Kidney capillary endothelial cell (primary cell): ENCODE measurements at regions not wholly inside any gene's neighbourhood (a gene's known extent, or its start where the extent isn't known, plus 50 kb on each side); places are given as distances from the start of the nearest gene placed in this dataset.
A peak's percentile ranks its signal among the peaks of the same experiment; 100 is the strongest.

Experiments
- DNase-seq: peaks from one replicate; pipeline ENCODE4 v3.0.0-alpha.2; 2018; ENCODE audit warnings: low spot score

DNA sequence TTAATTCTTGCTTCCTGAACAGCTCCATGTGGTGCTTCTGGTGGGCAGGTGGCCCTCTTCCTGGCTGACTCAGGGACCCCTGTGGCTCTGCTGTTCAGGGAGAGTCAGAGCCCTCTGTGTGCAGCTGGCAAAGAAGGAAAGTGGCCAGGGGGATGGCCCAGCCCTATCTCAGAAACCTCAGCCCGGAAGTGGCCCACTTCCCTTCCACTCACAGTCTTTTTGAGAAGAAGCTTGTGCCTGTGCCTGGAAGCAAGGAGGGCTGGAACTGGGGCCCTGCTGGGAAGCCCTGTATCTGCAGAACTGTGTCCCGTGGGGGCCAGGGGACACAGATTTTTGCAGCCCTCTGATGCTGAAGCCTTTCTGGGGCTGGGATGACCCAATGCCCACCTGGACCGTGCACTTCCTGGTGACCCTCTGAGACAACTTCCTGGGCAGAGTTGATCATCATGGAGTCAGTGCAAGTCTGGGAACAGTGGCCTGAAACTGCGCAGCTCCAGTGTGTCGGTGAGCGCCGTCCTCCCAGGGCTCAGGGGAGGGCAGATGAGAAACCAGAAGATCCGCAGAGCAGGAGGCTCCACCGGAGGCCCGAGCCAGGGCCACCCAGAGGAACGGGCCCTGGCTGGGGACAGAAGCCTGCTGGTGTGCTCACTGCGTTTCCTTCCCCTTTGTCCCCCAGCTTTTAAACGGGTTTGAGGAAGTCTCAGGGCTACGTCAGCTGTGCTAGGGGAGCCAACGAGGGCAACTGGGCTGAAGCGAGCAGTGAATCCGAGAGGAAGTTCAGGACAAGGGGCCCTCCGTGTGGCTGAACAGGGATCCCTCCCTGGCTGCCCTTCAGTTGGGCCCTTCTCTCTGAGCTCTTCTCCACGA lies 217.4 kb upstream of the RTL1 start:
- peak; percentile 19 for DNase-seq

- DNase-seq = no peak
Measured at GRCh38 chr14:101121508-101122139, 218.1 kb upstream of the RTL1 start.

GRCh38 chr14:101122237-101123141 lies 219.0 kb upstream of the RTL1 start:
- DNase-seq = no peak

GRCh38 chr14:101123618-101124510 lies 220.3 kb upstream of the RTL1 start:
- no peak for DNase-seq

DNA sequence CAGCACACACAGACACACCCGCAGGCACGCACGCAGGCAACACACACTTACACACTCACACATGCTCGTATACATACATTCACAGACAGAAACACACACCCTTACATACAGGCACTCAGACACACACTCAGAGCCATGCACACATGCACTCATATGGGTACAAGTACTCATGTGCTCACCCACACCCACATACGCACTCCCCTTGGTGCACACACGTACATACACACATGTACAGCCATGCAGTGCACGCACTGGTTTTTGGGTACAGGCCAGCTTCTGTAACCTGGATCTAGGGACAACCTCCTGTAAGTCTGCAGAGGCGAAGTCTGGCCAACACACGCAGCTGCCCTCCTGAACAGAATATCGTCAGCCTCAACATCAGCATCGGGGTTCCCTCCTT lies 221.3 kb upstream of the RTL1 start:
- DNase-seq = no peak

DNA sequence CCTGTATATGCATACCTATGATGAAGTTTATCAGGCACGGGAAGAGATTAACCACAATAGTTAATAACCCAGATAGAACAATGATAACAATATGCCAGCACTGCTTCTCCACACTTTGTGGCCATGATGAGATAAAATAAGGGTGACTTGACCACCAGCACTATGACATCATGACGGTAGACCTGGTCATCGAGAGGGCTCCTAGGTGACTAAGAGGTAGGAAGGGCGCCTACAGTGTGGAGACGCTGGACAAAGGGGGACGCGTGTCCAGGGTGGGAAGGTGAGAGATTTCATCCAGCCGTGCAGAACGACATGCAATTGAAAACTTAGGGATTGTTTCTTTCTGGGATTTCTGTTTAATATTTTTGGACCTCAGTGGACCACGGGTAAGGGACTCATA lies 221.8 kb upstream of the RTL1 start:
- DNase-seq = no peak

- DNase-seq = no peak
Measured at GRCh38 chr14:101125719-101126651, 222.5 kb upstream of the RTL1 start.

- no peak for DNase-seq
Measured at GRCh38 chr14:101126731-101127130, 223.2 kb upstream of the RTL1 start.

- no peak for DNase-seq
Measured at GRCh38 chr14:101127224-101127623, 223.7 kb upstream of the RTL1 start.

GRCh38 chr14:101128478-101129321 lies 225.2 kb upstream of the RTL1 start:
- DNase-seq = no peak

GRCh38 chr14:101129521-101130167 lies 226.1 kb upstream of the RTL1 start:
- no peak for DNase-seq

GRCh38 chr14:101130861-101131260 lies 227.3 kb upstream of the RTL1 start:
- no peak for DNase-seq

DNA sequence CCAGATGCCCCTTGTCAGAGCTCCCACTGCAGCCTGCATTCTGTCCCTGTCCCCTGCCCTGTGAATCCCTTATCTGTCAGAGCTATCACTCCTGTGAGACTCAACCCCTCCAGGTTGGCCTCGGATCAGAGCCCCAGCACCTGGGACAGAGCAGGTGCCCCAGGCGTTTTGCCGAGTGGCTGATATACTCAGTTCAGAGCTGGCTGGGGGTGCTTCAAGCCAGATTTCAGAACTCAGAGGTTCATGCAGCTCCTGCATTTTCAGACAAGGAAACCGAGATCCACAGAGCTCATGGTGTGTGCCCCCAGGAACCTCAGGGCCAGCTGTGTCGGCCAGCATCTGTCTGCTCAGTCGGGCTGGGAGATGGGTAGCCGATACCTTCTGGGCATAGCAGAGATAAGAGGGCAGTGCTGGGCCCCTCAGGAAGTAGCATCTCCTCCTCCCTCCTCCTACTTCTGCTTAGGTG lies 228.0 kb upstream of the RTL1 start:
- DNase-seq = no peak

GRCh38 chr14:101132051-101132571 lies 228.6 kb upstream of the RTL1 start:
- DNase-seq = no peak

- no peak for DNase-seq
Measured at GRCh38 chr14:101132588-101132987, 229.1 kb upstream of the RTL1 start.

DNA sequence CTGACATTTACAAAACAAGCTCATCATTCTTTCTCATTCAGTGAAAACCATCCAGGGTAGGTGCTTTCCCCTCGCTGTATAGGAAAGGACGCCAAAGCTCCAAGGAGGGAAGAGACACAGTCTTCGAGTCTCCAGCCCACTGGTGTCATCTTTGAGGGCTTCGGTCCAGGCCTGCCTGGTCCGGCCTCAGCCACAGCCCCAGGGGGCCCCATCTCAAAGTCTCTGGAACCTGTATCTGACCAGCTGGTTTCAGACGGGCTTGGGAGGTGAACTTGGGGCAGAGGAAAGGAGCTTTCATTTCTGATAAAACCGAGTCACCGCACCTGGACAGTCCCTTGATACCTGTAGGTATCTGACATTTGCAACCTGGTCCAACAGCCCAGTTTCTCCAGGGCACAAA lies 229.5 kb upstream of the RTL1 start:
- no peak for DNase-seq

DNA sequence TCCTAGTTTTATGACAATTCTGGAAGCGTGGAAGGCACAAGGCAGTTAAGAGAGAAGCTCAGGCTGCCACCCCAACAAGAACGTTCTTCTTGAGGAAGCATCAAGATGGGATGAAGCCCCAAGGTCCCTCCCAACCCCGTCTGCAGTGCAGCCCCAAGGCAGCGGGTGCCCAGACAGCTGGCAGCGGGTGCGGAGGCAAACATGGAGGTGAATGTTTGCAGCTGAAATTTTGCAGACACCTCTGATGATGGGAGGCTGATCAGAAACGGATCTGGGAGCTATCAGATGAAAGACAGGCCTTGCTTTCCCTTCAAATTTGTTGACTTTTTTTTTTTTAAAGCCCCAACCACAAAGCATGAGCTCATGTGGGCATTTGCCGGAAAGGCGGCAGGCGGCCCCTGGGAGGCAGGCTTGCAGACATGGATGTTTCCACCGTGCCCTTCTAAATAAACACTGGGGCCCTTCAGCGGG lies 230.7 kb upstream of the RTL1 start:
- no peak for DNase-seq

- peak; percentile 52 for DNase-seq
Measured at GRCh38 chr14:101134851-101135433, 231.4 kb upstream of the RTL1 start.
